HG03135 (cell line): ENCODE measurements at regions not wholly inside any gene's neighbourhood (a gene's known extent, or its start where the extent isn't known, plus 50 kb on each side); places are given as distances from the start of the nearest gene placed in this dataset.
"Not testable (repeated sequence)": the region's sequence is repeated elsewhere in the genome, so short reads cannot be mapped to it uniquely, and the experiment has no call there.

Source experiments
- ATAC-seq: cut with Tn5 transposase; IDR thresholded peaks from one replicate; pipeline ENCODE4 v1.9.1; 2021; ENCODE audit warnings: mild to moderate bottlenecking, moderate library complexity; ENCODE audit not compliant: unreplicated experiment

DNA sequence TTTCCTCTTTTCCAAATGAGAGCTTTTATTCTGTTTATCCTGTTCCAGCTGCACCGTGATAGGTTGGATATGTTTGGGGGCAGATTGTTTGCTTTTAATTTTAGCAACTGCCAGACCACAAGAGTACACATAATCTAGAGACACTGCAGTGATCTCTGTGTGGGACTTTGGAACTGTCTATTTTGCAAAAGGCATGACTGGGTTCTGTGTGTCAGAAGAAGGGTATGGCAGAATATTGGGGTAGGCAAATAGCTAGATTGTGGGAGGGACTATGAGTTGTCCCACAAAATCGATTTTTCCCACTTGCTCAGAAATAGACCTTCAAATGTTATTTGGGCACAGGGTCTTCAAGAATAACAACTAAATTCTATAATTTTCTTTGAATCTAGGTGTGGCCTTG, 275.9 kb upstream of the KITLG start:
- no peak for ATAC-seq

GRCh38 chr12:88855301-88855700, 275.0 kb upstream of the KITLG start:
- ATAC-seq, result no peak

- no peak for ATAC-seq
These were observed 274.0 kb upstream of the KITLG start for GRCh38 chr12:88854260-88854659.

DNA sequence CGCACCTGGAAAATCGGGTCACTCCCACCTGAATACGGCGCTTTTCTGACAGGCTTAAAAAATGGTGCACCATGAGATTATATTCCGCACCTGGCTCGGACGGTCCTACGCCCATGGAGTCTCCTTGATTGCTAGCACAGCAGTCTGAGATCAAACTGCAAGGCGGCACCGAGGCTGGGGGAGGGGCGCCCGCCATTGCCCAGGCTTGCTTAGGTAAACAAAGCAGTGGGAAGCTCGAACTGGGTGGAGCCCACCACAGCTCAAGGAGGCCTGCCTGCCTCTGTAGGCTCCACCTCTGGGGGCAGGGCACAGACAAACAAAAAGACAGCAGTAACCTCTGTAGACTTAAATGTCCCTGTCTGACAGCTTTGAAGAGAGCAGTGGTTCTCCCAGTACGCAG, 267.0 kb upstream of the KITLG start:
- ATAC-seq, result not testable (repeated sequence)

GRCh38 chr12:88844426-88844825, 264.2 kb upstream of the KITLG start:
- no peak for ATAC-seq

GRCh38 chr12:88842314-88842713, 262.0 kb upstream of the KITLG start:
- ATAC-seq, result no peak

DNA sequence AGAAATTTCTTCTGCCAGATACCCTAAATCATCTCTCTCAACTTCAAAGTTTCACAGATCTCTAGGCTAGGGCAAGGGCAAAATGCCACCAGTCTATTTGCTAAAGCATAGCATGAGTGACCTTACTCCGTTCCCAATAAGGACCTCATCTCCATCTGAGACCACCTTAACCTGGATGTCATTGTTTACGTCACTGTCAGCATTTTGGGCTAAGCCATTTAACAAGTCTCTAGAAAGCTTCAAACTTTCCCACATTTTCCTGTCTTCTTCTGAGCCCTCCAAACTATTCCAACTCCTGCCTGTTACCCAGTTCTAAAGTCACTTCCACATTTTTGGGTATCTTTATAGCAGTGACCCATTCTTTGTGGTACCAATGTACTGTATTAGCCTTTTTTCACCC, 259.2 kb upstream of the KITLG start:
- no peak for ATAC-seq

DNA sequence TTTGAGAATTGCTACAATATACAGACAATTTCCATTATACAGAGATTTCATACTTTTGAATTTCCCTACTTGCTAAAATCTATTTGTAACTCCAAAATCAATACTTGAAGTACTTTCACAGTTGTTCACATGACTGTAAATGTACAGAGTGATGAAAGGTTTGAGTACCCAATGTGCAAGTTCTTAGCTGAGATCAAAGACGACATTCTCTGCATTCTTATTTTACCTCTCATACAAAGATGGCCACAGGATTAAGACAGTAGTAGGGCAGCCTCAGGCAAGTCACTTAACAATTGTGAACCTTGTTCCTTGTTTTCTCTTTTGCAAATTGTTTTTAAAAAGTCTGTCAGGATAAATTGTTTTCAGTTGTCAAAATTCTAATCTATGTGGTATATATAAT, 255.9 kb upstream of the KITLG start:
- no peak for ATAC-seq

DNA sequence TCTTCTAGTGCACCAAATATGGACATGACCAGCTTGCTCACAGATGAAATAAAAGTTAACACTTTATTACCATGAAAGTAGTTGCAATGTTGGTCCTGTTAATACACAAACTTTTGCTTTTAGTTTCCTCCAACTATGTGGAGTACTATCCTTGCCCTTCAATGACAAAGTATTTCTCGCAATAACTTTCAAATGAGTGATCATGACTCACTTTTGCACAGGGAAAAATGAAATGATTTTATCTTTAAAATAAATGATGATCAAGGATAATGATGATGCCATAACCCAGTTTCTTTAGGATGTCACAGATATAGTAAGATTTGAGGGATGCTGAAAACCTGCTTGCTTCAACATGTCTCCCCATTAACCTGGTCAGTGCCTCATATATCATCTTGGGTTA, 254.0 kb upstream of the KITLG start:
- no peak for ATAC-seq

DNA sequence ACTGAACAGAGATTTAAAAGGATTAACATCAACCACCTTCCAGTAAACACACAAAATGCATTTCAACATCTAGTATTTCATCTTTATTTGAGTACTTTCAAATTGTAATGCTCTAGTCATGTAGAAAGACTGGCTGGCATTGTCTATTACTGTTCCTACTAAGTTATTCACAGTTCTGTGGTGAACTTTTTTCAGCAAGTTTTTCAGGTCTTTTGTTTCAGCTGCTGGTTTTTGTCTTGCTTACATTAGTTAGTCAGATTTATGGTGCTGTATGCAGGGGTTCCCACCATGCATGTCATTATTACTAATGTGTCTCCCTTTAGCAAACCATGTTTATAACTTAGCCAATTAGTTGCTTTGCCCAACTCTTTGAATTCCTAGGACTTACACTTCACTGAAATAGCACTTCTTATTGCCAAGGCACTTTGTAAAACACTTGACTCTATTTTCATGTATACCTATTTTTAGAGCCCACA, 253.4 kb upstream of the KITLG start:
- ATAC-seq, result no peak

GRCh38 chr12:88828537-88828936, 248.3 kb upstream of the KITLG start:
- not testable (repeated sequence) for ATAC-seq

DNA sequence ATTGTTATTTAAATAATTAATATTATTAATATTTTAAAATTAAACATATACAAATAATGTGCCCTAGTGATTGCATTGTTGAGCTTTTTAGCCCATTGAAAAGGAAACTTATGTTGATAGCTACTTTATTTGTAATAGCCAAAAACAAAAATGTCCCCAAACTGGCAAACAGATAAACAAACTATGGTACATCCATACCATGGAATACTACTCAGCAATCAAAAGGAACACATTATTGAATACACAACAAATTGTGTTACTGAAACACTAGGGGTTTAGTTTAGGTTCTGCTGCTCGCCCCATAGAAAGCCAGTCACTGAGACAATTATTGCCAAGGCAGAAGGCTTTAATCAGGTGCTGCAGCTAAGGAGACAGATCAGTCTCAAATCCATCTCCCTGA, 239.7 kb upstream of the KITLG start:
- ATAC-seq, result no peak

- ATAC-seq, result no peak
These were observed 235.9 kb upstream of the KITLG start for GRCh38 chr12:88816201-88816600.

- ATAC-seq, result no peak
These were observed 234.5 kb upstream of the KITLG start for GRCh38 chr12:88814779-88815178.

DNA sequence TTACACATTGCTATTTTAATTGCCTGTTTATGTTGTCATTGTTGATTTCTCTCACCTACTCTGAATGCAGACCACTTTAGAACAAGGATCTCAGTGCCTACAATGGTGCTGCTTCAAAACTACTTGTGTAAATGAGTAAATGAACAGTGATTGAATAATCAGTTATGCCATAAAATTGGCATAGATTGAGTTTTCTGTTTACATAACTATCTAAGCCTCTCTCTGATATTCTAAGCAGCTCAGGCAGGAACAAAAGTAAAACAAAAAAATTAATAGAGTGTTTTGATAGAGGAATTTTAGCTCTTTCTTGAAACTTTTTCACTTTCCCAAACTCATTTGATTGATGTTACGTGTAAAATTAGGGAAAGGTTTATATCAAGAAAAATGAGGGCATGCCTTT, 232.3 kb upstream of the KITLG start:
- no peak for ATAC-seq

DNA sequence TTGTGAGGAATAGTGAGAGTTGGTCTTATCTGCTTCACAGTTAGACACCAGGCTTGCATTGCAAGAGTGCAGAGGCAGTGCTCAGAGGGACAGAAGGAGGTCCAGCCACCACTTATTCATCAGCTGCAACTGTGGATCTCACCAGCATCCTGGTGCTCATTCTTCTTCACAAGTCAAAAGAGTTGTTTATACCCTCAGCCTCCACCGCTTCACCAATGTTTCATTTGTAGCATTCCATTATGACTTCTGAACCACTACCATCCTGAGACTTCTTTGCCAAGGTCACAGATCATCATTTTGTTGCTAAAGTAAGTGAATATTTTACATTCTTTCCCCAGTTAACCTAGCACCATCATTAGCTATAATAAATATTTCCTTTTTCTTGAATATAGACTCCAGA, 230.5 kb upstream of the KITLG start:
- ATAC-seq, result no peak

DNA sequence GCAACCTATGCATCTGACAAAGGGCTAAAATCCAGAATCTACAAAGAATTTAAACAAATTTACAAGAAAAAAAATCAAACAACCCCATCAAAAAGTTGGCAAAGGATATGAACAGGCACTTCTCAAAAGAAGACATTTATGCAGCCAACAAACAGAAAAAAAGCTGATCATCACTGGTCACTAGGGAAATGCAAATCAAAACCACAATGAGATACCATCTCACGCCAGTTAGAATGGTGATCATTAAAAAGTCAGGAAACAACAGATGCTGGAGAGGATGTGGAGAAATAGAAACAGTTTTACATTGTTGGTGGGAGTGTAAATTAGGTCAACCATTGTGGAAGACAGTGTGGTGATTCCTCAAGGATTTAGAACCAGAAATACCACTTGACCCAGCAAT, 229.6 kb upstream of the KITLG start:
- ATAC-seq, result not testable (repeated sequence)

- no peak for ATAC-seq
These were observed 225.4 kb upstream of the KITLG start for GRCh38 chr12:88805692-88806091.

- no peak for ATAC-seq
These were observed 225.0 kb upstream of the KITLG start for GRCh38 chr12:88805286-88805685.

GRCh38 chr12:88802096-88802706, 221.9 kb upstream of the KITLG start:
- ATAC-seq, result no peak

GRCh38 chr12:88801227-88802095, 221.2 kb upstream of the KITLG start:
- ATAC-seq, result no peak

DNA sequence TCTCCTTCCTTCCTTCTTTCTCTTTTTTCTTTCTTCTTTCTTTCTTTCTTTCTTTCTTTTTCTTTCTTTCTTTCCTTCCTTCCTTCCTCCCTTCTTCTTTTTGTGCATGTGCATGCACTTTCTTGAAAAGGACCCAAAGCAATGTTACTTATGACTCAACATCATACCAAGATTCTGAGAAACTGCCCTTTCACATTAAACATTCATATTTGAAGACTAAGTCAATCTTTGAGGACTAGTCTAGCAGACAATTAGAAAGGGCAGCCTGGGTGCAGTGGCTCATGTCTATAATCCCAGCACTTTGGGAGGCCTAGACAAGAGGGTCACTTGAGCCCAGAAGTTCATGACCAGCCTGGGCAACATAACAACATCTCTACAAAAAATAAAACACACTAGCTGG, 212.8 kb upstream of the KITLG start:
- no peak for ATAC-seq
